PFSK-1 (cell line): ENCODE measurements at regions not wholly inside any gene's neighbourhood (a gene's known extent, or its start where the extent isn't known, plus 50 kb on each side); places are given as distances from the start of the nearest gene placed in this dataset.

Experiments used
- POLR2AphosphoS5 ChIP-seq: IDR thresholded peaks from 2 replicates; pipeline ENCODE4 v1.6.1; 2012; ENCODE audit warnings: low read depth, mild to moderate bottlenecking, control low read depth, low read length, moderate library complexity
- TF ChIP-seq, protein P1 (sequence below), 2 experiments: IDR thresholded peaks; 2 replicates each; pipeline versions ENCODE4 v1.6.1 to v1.8.0; 2011 to 2012; ENCODE audit warnings: low read depth in 2 of 2, low read length in 2 of 2, control low read depth in 1 of 2, inconsistent platforms in 1 of 2, mild to moderate bottlenecking in 1 of 2, moderate library complexity in 1 of 2; ENCODE audit not compliant: insufficient read depth in 1 of 2

DNA sequence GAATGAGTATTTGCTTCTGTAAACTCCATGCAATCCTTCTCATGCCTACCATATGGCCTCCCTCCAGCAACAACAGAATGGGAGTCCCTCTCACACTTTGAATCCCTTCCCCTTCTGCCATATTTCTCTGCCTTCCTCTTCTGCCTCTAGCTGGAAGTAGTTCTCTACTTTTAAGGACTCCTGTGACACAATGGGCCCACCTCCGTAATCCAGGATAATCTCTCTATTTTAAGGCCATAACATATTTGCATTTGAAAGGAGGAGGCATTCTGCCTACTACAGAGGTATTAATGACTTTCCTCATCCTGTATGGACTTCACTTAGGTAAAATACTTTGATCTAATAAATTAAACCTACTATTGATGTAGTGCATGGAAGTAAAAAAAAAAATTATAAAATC, 155.4 kb upstream of the ITGA1 start:
- TF ChIP-seq POLR2AphosphoS5, result no peak
- TF ChIP-seq, protein P1, sequence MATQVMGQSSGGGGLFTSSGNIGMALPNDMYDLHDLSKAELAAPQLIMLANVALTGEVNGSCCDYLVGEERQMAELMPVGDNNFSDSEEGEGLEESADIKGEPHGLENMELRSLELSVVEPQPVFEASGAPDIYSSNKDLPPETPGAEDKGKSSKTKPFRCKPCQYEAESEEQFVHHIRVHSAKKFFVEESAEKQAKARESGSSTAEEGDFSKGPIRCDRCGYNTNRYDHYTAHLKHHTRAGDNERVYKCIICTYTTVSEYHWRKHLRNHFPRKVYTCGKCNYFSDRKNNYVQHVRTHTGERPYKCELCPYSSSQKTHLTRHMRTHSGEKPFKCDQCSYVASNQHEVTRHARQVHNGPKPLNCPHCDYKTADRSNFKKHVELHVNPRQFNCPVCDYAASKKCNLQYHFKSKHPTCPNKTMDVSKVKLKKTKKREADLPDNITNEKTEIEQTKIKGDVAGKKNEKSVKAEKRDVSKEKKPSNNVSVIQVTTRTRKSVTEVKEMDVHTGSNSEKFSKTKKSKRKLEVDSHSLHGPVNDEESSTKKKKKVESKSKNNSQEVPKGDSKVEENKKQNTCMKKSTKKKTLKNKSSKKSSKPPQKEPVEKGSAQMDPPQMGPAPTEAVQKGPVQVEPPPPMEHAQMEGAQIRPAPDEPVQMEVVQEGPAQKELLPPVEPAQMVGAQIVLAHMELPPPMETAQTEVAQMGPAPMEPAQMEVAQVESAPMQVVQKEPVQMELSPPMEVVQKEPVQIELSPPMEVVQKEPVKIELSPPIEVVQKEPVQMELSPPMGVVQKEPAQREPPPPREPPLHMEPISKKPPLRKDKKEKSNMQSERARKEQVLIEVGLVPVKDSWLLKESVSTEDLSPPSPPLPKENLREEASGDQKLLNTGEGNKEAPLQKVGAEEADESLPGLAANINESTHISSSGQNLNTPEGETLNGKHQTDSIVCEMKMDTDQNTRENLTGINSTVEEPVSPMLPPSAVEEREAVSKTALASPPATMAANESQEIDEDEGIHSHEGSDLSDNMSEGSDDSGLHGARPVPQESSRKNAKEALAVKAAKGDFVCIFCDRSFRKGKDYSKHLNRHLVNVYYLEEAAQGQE (IDR thresholded peaks at IDR 0.05; ENCODE audit: insufficient read depth in 1 of 2, low read depth in 2 of 2, low read length in 2 of 2), result no peak
